Endothelial cell of umbilical vein (primary cell): ENCODE measurements at regions not wholly inside any gene's neighbourhood (a gene's known extent, or its start where the extent isn't known, plus 50 kb on each side); places are given as distances from the start of the nearest gene placed in this dataset.

Source experiments
- BruUV-seq: library from RNA; stranded (reverse); fragments of 400-500 nt; replicated peaks from 2 replicates; lab custom pipeline; 2021; lab: Mats Ljungman, UMichigan
- CTCF ChIA-PET: fragments of 300-600, 350-600 bp; sonication (Branson Sonifier 250); formaldehyde crosslinking; loops from one replicate; lab custom pipeline; 2021; ENCODE audit warnings: antibody characterized with exemption, inconsistent platforms; lab: Charles Lee
- POLR2A ChIA-PET: fragments of 300-600, 350-600 bp; sonication (Branson Sonifier 250); formaldehyde crosslinking; loops from one replicate; lab custom pipeline; 2021; ENCODE audit warnings: antibody characterized with exemption, inconsistent platforms; lab: Charles Lee
- DNase-seq: peaks from one replicate; pipeline ENCODE4 v3.0.0-alpha.2; 2011; ENCODE audit warnings: low read depth, low spot score
- FAIRE-seq: peaks from 2 replicates; lab custom pipeline; 2011; peaks lifted over from hg19 to GRCh38; lab: Jason Lieb, UNC
- H2AFZ ChIP-seq: 2 replicates; pipeline ENCODE4 v1.6.0; 2012; ENCODE audit warnings: low read depth, low read length, control low read depth, inconsistent platforms
- H3K27ac ChIP-seq: 2 replicates; pipeline ENCODE4 v1.5.1; 2011; ENCODE audit warnings: low read depth, mild to moderate bottlenecking, control low read depth, low read length, moderate library complexity; ENCODE audit not compliant: insufficient read depth
- H3K27me3 ChIP-seq, 2 experiments: 2 replicates each; pipeline versions ENCODE4 v1.6.0 to v1.6.1; 2011; ENCODE audit warnings: low read length in 2 of 2, mixed read lengths in 1 of 2; ENCODE audit not compliant: control insufficient read depth in 2 of 2, insufficient read depth in 2 of 2
- H3K36me3 ChIP-seq, 2 experiments: 2 replicates in 1 of 2; 3 replicates in 1 of 2; pipeline ENCODE4 v1.5.1; 2011; ENCODE audit warnings: low read length in 2 of 2, mild to moderate bottlenecking in 1 of 2, moderate library complexity in 1 of 2; ENCODE audit not compliant: control insufficient read depth in 2 of 2, insufficient read depth in 2 of 2; ENCODE audit errors: extremely low read depth in 1 of 2
- H3K4me1 ChIP-seq: 3 replicates; pipeline ENCODE4 v1.5.1; 2011; ENCODE audit warnings: mild to moderate bottlenecking, low read length; ENCODE audit not compliant: control insufficient read depth, insufficient read depth; ENCODE audit errors: extremely low read depth
- H3K4me2 ChIP-seq: 2 replicates; pipeline ENCODE4 v1.6.1; 2011; ENCODE audit warnings: low read length, control low read depth, mixed read lengths; ENCODE audit not compliant: insufficient read depth
- H3K4me3 ChIP-seq, 3 experiments: fragments of 200-600 bp in 1 of 3; sonication (generic), shearing (Covaris generic) in 1 of 3; replicated peaks in 1 of 3; 2 replicates each; pipeline ENCODE4 v1.5.1; 2011 to 2016; ENCODE audit warnings: control low read depth in 3 of 3, low read length in 3 of 3, mild to moderate bottlenecking in 2 of 3, inconsistent platforms in 1 of 3, low read depth in 1 of 3, moderate library complexity in 1 of 3; ENCODE audit not compliant: insufficient read depth in 1 of 3
- H3K79me2 ChIP-seq: 2 replicates; pipeline ENCODE4 v1.6.0; 2012; ENCODE audit warnings: low read length, inconsistent platforms; ENCODE audit not compliant: control insufficient read depth, insufficient read depth
- H3K9ac ChIP-seq: replicated peaks from 2 replicates; pipeline ENCODE3; 2011; ENCODE audit warnings: low read length, control low read depth; ENCODE audit not compliant: insufficient read depth; ENCODE audit errors: extremely low read depth
- H3K9me1 ChIP-seq: replicated peaks from 3 replicates; pipeline ENCODE4 v1.6.0; 2011; ENCODE audit warnings: mild to moderate bottlenecking, low read length; ENCODE audit not compliant: control insufficient read depth, insufficient read depth; ENCODE audit errors: extremely low read depth
- H3K9me3 ChIP-seq: replicated peaks from 2 replicates; pipeline ENCODE4 v1.5.1; 2012; ENCODE audit warnings: low read length, inconsistent platforms; ENCODE audit not compliant: control insufficient read depth, insufficient read depth
- H4K20me1 ChIP-seq: replicated peaks from 2 replicates; pipeline ENCODE3; 2011; ENCODE audit warnings: mild to moderate bottlenecking, low read length; ENCODE audit not compliant: control insufficient read depth, insufficient read depth; ENCODE audit errors: extremely low read depth
- CTCF ChIP-seq, 2 donors: IDR thresholded peaks; 1 replicate in 1 of 2; 2 replicates in 1 of 2; pipeline ENCODE4 v1.5.1; 2011; ENCODE audit warnings: low read length in 2 of 2, mild to moderate bottlenecking in 2 of 2, moderate library complexity in 2 of 2, control low read depth in 1 of 2, inconsistent platforms in 1 of 2, low read depth in 1 of 2; ENCODE audit not compliant: insufficient read depth in 1 of 2; ENCODE audit errors: extremely low read depth in 1 of 2
- EZH2 ChIP-seq: IDR thresholded peaks from 2 replicates; pipeline ENCODE4 v1.6.1; 2012; ENCODE audit warnings: borderline replicate concordance, low read depth, mild to moderate bottlenecking, moderate library complexity, low read length, inconsistent platforms; ENCODE audit not compliant: severe bottlenecking
- FOS ChIP-seq: IDR thresholded peaks from 2 replicates; pipeline ENCODE4 v1.6.1; 2011; ENCODE audit warnings: mild to moderate bottlenecking, low read length, moderate library complexity, borderline replicate concordance; ENCODE audit not compliant: insufficient read depth
- GATA2 ChIP-seq: IDR thresholded peaks from 2 replicates; pipeline ENCODE4 v1.7.0; 2011; ENCODE audit warnings: low read depth, mild to moderate bottlenecking, moderate library complexity, mixed read lengths, low read length; ENCODE audit not compliant: insufficient read length, insufficient read depth
- JUN ChIP-seq: IDR thresholded peaks from 2 replicates; pipeline ENCODE4 v1.6.1; 2011; ENCODE audit warnings: borderline replicate concordance, low read depth; ENCODE audit not compliant: insufficient read length, insufficient read depth
- MAX ChIP-seq: IDR thresholded peaks from 2 replicates; pipeline ENCODE4 v1.6.1; 2011; ENCODE audit not compliant: insufficient read depth, insufficient read length
- MYC ChIP-seq: IDR thresholded peaks from one replicate; pipeline ENCODE4 v1.6.1; 2011; ENCODE audit warnings: mild to moderate bottlenecking, low read depth, low read length
- POLR2A ChIP-seq: IDR thresholded peaks from 2 replicates; pipeline ENCODE4 v1.6.1; 2012; ENCODE audit warnings: low read depth, mild to moderate bottlenecking, control low read depth, low read length
- POLR2AphosphoS5 ChIP-seq: IDR thresholded peaks from 2 replicates; pipeline ENCODE4 v1.6.1; 2012; ENCODE audit warnings: low read depth, mild to moderate bottlenecking, control low read depth, low read length, moderate library complexity; ENCODE audit not compliant: insufficient read depth
- dilution Hi-C: fragments of 300-500 bp; cut with MboI; formaldehyde crosslinking; loops from one replicate; pipeline ENCODE4 v1.15.0; 2019; ENCODE audit warnings: low sequenced_read_pairs; ENCODE audit not compliant: extremely low pct_ligation_motif_present
- intact Hi-C: fragments of 100-400 bp; cut with micrococcal nuclease; formaldehyde crosslinking; loops from one replicate; pipeline ENCODE4 v1.10.0; 2022

- H3K4me2 ChIP-seq: no peak overlapping the region
- no peaks in the 10 kb centered on the region for H3K9me3 ChIP-seq
- H3K9ac ChIP-seq: no peak overlapping the region
- no peaks in the 10 kb centered on the region for H3K27me3 ChIP-seq
- no peaks in the 10 kb centered on the region for H3K9me1 ChIP-seq
- ChIA-PET CTCF (no interaction called here), POLR2A (no interaction called here)
- H4K20me1 ChIP-seq: no peaks in the 10 kb centered on the region
- no TSS peak for BruUV-seq
- DNase-seq (no peak), FAIRE-seq (no peak)
- H3K36me3 ChIP-seq: no peaks in the 10 kb centered on the region
- TF ChIP-seq JUN (no peak), POLR2AphosphoS5 (no peak), GATA2 (no peak), POLR2A (no peak), CTCF (IDR thresholded peaks at IDR 0.05; ENCODE audit: extremely low read depth in 1 of 2, insufficient read depth in 1 of 2, low read depth in 1 of 2, low read length in 2 of 2) (no peak), EZH2 (no peak), MAX (no peak), MYC (no peak), FOS (no peak)
- intact Hi-C loops (no loop called here), dilution Hi-C loops (no loop called here)
- H3K27ac ChIP-seq: no peak overlapping the region
- no peak overlapping the region for H3K4me3 ChIP-seq
- H3K4me1 ChIP-seq: no peaks in the 10 kb centered on the region
- H2AFZ ChIP-seq: no peak overlapping the region
- H3K79me2 ChIP-seq: no peaks in the 10 kb centered on the region
Observed at GRCh38 chr3:13254028-13254951, 165.8 kb downstream of the NUP210 start.
